Neural cell (in vitro differentiated cells): ENCODE measurements at regions not wholly inside any gene's neighbourhood (a gene's known extent, or its start where the extent isn't known, plus 50 kb on each side); places are given as distances from the start of the nearest gene placed in this dataset.

Source experiments
- H2AFZ ChIP-seq: fragments of 200-600, 300-800 bp; sonication (generic), shearing (Covaris generic); 2 replicates; pipeline ENCODE4 v1.6.0; 2014; ENCODE audit warnings: low read depth, mild to moderate bottlenecking, antibody characterized with exemption, low read length, moderate library complexity
- H3F3A ChIP-seq: fragments of 200-600 bp; shearing (Covaris generic); 2 replicates; pipeline ENCODE4 v1.6.1; 2016; ENCODE audit warnings: mild to moderate bottlenecking, moderate library complexity, mixed read lengths, antibody characterized with exemption, low read length; ENCODE audit not compliant: insufficient read depth, poor library complexity, severe bottlenecking
- H3K27ac ChIP-seq: fragments of 200-600, 300-800 bp; sonication (generic), shearing (Covaris generic); 2 replicates; pipeline ENCODE4 v1.5.1; 2014; ENCODE audit warnings: mild to moderate bottlenecking, low read length, moderate library complexity
- H3K27me3 ChIP-seq: fragments of 300-800, 200-600 bp; sonication (generic), shearing (Covaris generic); 2 replicates; pipeline ENCODE4 v1.6.0; 2014; ENCODE audit warnings: mild to moderate bottlenecking, low read depth, low read length, moderate library complexity; ENCODE audit not compliant: insufficient read depth
- H3K36me3 ChIP-seq: fragments of 300-800, 200-600 bp; sonication (generic), shearing (Covaris generic); 2 replicates; pipeline ENCODE4 v1.5.1; 2014; ENCODE audit warnings: mild to moderate bottlenecking, antibody characterized with exemption, low read length, moderate library complexity; ENCODE audit not compliant: insufficient read depth
- H3K4me2 ChIP-seq: fragments of 300-800, 200-600 bp; sonication (generic), shearing (Covaris generic); 2 replicates; pipeline ENCODE4 v1.6.0; 2014; ENCODE audit warnings: mild to moderate bottlenecking, low read length
- H3K4me3 ChIP-seq: fragments of 300-800, 200-600 bp; sonication (generic), shearing (Covaris generic); 2 replicates; pipeline ENCODE4 v1.5.1; 2014; ENCODE audit warnings: mild to moderate bottlenecking, low read length, moderate library complexity
- H3K79me2 ChIP-seq: fragments of 200-600 bp; shearing (Covaris generic); replicated peaks from 2 replicates; pipeline ENCODE4 v1.6.0; 2014; ENCODE audit warnings: mild to moderate bottlenecking, low read length, moderate library complexity; ENCODE audit not compliant: insufficient read depth
- H3K9ac ChIP-seq: fragments of 300-800, 200-600 bp; sonication (generic), shearing (Covaris generic); 2 replicates; pipeline ENCODE4 v1.6.1; 2016; ENCODE audit warnings: mild to moderate bottlenecking, low read length, mixed read lengths
- H3K9me2 ChIP-seq: fragments of 200-600 bp; shearing (Covaris generic); 2 replicates; pipeline ENCODE4 v1.6.1; 2016; ENCODE audit warnings: mild to moderate bottlenecking, low read length, mixed read lengths; ENCODE audit not compliant: insufficient read depth
- H3K9me3 ChIP-seq: fragments of 200-600, 300-800 bp; sonication (generic), shearing (Covaris generic); 2 replicates; pipeline ENCODE4 v1.6.1; 2016; ENCODE audit warnings: mild to moderate bottlenecking, mixed run types, low read length, moderate library complexity, mixed read lengths
- H4K20me1 ChIP-seq: fragments of 200-600 bp; shearing (Covaris generic); 2 replicates; pipeline ENCODE4 v1.6.1; 2016; ENCODE audit warnings: mild to moderate bottlenecking, mixed run types; ENCODE audit not compliant: insufficient read depth
- EP300 ChIP-seq: fragments of 450-650 bp; conservative IDR thresholded peaks from 2 replicates; pipeline ENCODE4 v1.6.1; 2014; ENCODE audit warnings: antibody characterized with exemption, mild to moderate bottlenecking, moderate library complexity; ENCODE audit not compliant: poor library complexity, severe bottlenecking
- EZH2 ChIP-seq: fragments of 200-600, 300-800 bp; shearing (Covaris generic), sonication (generic); IDR thresholded peaks from 2 replicates; pipeline ENCODE4 v1.6.1; 2014; ENCODE audit warnings: antibody characterized with exemption, low read length, borderline replicate concordance, mild to moderate bottlenecking; ENCODE audit not compliant: insufficient read depth, poor library complexity, severe bottlenecking
- MXI1 ChIP-seq: fragments of 450-650 bp; conservative IDR thresholded peaks from 2 replicates; pipeline ENCODE4 v1.6.1; 2014; ENCODE audit warnings: antibody characterized with exemption, mild to moderate bottlenecking; ENCODE audit not compliant: poor library complexity, severe bottlenecking
- RAD21 ChIP-seq: fragments of 450-650 bp; conservative IDR thresholded peaks from 2 replicates; pipeline ENCODE4 v1.6.1; 2014; ENCODE audit warnings: antibody characterized with exemption, mild to moderate bottlenecking, moderate library complexity
- SMC3 ChIP-seq: fragments of 450-650 bp; conservative IDR thresholded peaks from 2 replicates; pipeline ENCODE4 v1.6.1; 2014; ENCODE audit warnings: antibody characterized with exemption, mild to moderate bottlenecking, moderate library complexity; ENCODE audit not compliant: poor library complexity
- TF ChIP-seq, protein P1 (sequence below): IDR thresholded peaks from 2 replicates; pipeline ENCODE4 v1.6.1; 2012; ENCODE audit warnings: borderline replicate concordance
- TF ChIP-seq, protein P2 (sequence below): fragments of 450-650 bp; IDR thresholded peaks from 2 replicates; pipeline ENCODE4 v1.5.1; 2014; ENCODE audit warnings: antibody characterized with exemption, mild to moderate bottlenecking, moderate library complexity; ENCODE audit not compliant: poor library complexity, severe bottlenecking

DNA sequence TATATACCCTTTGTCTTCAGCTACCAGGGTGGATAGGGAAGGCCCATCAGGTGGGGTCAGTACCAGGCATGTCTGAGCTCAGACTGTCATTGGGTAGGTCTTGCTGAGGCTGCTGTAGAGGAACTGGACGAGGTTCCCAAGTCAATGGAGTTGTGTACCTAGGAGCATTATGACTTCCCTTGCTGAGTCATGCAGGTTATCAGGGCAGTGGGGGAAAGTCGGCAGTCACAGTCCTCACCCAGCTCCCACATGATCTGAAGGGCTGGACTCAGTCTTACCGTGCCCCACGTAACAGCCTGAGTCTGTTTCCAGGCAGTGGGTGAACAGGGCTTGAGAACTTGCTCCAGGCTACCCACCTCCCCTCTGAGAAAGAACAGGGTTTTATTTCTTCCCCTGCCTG, 260.8 kb upstream of the COBL start:
- H3K27ac ChIP-seq, result no peak overlapping the region
- H3K9ac ChIP-seq, result no peak overlapping the region
- no peaks in the 10 kb centered on the region for H3K36me3 ChIP-seq
- H3K4me3 ChIP-seq, result no peak overlapping the region
- no peaks in the 10 kb centered on the region for H3F3A ChIP-seq
- no peaks in the 10 kb centered on the region for H3K9me3 ChIP-seq
- no peak overlapping the region for H3K4me2 ChIP-seq
- H3K9me2 ChIP-seq, result no peaks in the 10 kb centered on the region
- no peaks in the 10 kb centered on the region for H4K20me1 ChIP-seq
- H2AFZ ChIP-seq, result no peak overlapping the region
- TF ChIP-seq MXI1, result no peak
- TF ChIP-seq EP300, result no peak
- no peak for TF ChIP-seq SMC3
- TF ChIP-seq, protein P1, sequence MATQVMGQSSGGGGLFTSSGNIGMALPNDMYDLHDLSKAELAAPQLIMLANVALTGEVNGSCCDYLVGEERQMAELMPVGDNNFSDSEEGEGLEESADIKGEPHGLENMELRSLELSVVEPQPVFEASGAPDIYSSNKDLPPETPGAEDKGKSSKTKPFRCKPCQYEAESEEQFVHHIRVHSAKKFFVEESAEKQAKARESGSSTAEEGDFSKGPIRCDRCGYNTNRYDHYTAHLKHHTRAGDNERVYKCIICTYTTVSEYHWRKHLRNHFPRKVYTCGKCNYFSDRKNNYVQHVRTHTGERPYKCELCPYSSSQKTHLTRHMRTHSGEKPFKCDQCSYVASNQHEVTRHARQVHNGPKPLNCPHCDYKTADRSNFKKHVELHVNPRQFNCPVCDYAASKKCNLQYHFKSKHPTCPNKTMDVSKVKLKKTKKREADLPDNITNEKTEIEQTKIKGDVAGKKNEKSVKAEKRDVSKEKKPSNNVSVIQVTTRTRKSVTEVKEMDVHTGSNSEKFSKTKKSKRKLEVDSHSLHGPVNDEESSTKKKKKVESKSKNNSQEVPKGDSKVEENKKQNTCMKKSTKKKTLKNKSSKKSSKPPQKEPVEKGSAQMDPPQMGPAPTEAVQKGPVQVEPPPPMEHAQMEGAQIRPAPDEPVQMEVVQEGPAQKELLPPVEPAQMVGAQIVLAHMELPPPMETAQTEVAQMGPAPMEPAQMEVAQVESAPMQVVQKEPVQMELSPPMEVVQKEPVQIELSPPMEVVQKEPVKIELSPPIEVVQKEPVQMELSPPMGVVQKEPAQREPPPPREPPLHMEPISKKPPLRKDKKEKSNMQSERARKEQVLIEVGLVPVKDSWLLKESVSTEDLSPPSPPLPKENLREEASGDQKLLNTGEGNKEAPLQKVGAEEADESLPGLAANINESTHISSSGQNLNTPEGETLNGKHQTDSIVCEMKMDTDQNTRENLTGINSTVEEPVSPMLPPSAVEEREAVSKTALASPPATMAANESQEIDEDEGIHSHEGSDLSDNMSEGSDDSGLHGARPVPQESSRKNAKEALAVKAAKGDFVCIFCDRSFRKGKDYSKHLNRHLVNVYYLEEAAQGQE, result no peak
- TF ChIP-seq EZH2, result no peak
- H3K79me2 ChIP-seq, result no peaks in the 10 kb centered on the region
- no peaks in the 10 kb centered on the region for H3K27me3 ChIP-seq

DNA sequence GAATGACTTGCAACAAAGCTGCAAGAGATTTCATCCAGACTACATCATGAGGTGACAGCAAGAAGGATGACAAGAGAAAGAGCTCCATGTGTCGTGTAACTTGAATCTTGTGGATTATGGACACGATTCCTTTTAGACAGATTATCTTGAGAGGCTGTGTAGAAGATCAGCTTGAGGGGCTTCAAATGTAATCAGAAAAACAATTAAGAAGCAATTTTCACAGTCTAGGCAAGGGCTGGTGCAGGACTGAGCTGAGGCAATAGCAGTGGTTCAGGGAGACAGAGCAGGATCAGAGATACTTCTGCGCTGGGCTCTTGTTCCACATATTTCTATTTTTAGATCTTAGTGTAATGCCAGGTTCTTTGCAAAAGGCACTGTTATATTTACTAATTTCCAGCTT, 253.0 kb upstream of the COBL start:
- H3K4me2 ChIP-seq, result no peak overlapping the region
- TF ChIP-seq EP300 (no peak), RAD21 (no peak)
- TF ChIP-seq, protein P2, sequence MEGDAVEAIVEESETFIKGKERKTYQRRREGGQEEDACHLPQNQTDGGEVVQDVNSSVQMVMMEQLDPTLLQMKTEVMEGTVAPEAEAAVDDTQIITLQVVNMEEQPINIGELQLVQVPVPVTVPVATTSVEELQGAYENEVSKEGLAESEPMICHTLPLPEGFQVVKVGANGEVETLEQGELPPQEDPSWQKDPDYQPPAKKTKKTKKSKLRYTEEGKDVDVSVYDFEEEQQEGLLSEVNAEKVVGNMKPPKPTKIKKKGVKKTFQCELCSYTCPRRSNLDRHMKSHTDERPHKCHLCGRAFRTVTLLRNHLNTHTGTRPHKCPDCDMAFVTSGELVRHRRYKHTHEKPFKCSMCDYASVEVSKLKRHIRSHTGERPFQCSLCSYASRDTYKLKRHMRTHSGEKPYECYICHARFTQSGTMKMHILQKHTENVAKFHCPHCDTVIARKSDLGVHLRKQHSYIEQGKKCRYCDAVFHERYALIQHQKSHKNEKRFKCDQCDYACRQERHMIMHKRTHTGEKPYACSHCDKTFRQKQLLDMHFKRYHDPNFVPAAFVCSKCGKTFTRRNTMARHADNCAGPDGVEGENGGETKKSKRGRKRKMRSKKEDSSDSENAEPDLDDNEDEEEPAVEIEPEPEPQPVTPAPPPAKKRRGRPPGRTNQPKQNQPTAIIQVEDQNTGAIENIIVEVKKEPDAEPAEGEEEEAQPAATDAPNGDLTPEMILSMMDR, result no peak
- H3K27me3 ChIP-seq, result no peaks in the 10 kb centered on the region
- H3K36me3 ChIP-seq, result no peaks in the 10 kb centered on the region
- no peak overlapping the region for H3K27ac ChIP-seq
- H4K20me1 ChIP-seq, result no peaks in the 10 kb centered on the region
- no peaks in the 10 kb centered on the region for H3K79me2 ChIP-seq
- no peak overlapping the region for H3K4me3 ChIP-seq
- H3K9ac ChIP-seq, result no peak overlapping the region
- no peaks in the 10 kb centered on the region for H3K9me2 ChIP-seq
- no peak overlapping the region for H2AFZ ChIP-seq
- H3F3A ChIP-seq, result no peaks in the 10 kb centered on the region
- no peaks in the 10 kb centered on the region for H3K9me3 ChIP-seq

DNA sequence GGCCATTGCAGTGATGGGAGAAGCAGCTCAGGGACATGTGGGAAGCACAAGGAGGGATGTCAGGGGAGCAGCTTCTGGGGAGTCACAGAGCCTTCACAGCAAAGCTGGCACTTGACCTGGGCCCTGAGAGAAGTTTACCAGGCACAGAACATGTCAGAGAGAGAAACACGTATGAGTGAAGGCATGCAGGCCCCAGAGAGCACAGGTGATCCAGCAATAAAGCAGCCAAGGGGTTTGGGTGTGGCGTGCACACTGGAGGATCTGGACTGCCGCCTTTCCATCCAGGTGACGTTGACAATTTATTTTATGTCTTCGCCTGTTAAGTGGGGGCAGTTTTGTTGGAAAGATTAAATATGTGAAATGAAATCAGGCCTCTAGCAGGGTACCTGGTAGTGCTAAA, 252.6 kb upstream of the COBL start:
- no peaks in the 10 kb centered on the region for H3K36me3 ChIP-seq
- no peaks in the 10 kb centered on the region for H3K27me3 ChIP-seq
- H3K79me2 ChIP-seq, result no peaks in the 10 kb centered on the region
- no peaks in the 10 kb centered on the region for H3F3A ChIP-seq
- no peaks in the 10 kb centered on the region for H3K9me3 ChIP-seq
- no peak for TF ChIP-seq RAD21
- no peak for TF ChIP-seq SMC3
- no peak overlapping the region for H2AFZ ChIP-seq
- no peak overlapping the region for H3K4me2 ChIP-seq
- no peak overlapping the region for H3K9ac ChIP-seq
- no peak overlapping the region for H3K4me3 ChIP-seq
- H4K20me1 ChIP-seq, result no peaks in the 10 kb centered on the region
- no peaks in the 10 kb centered on the region for H3K9me2 ChIP-seq
- H3K27ac ChIP-seq, result no peak overlapping the region
